Ishikawa (cell line): ENCODE measurements at regions not wholly inside any gene's neighbourhood (a gene's known extent, or its start where the extent isn't known, plus 50 kb on each side); places are given as distances from the start of the nearest gene placed in this dataset.

Experiments used
- CEBPB ChIP-seq: IDR thresholded peaks from 2 replicates; pipeline ENCODE4 v1.6.1; 2012
- CREB1 ChIP-seq: IDR thresholded peaks from 2 replicates; pipeline ENCODE4 v1.6.1; 2012; ENCODE audit warnings: low read depth
- EGR1 ChIP-seq: IDR thresholded peaks from 2 replicates; pipeline ENCODE4 v1.6.1; 2012
- EP300 ChIP-seq: IDR thresholded peaks from 2 replicates; pipeline ENCODE4 v1.6.1; 2012; ENCODE audit warnings: borderline replicate concordance
- FOXM1 ChIP-seq: IDR thresholded peaks from 2 replicates; pipeline ENCODE4 v1.6.1; 2012; ENCODE audit warnings: low read depth, borderline replicate concordance
- NFIC ChIP-seq: IDR thresholded peaks from 2 replicates; pipeline ENCODE4 v1.6.1; 2012
- RAD21 ChIP-seq: IDR thresholded peaks from 2 replicates; pipeline ENCODE4 v1.6.1; 2012; ENCODE audit warnings: low read depth
- REST ChIP-seq: IDR thresholded peaks from 2 replicates; pipeline ENCODE4 v1.6.1; 2012; ENCODE audit warnings: low read depth, mild to moderate bottlenecking
- TAF1 ChIP-seq: IDR thresholded peaks from 2 replicates; pipeline ENCODE4 v1.6.1; 2012; ENCODE audit warnings: low read depth, mild to moderate bottlenecking
- TCF12 ChIP-seq: IDR thresholded peaks from 2 replicates; pipeline ENCODE4 v1.6.1; 2012; ENCODE audit warnings: low read depth
- TEAD4 ChIP-seq: IDR thresholded peaks from 2 replicates; pipeline ENCODE4 v1.6.1; 2012
- YY1 ChIP-seq: IDR thresholded peaks from 2 replicates; pipeline ENCODE4 v1.6.1; 2012; ENCODE audit warnings: low read depth
- ZBTB7A ChIP-seq: IDR thresholded peaks from 2 replicates; pipeline ENCODE4 v1.6.1; 2012; ENCODE audit warnings: low read depth
- TF ChIP-seq, protein P1 (sequence below): IDR thresholded peaks from 2 replicates; pipeline ENCODE4 v1.6.1; 2012
- TF ChIP-seq, protein P2 (sequence below): IDR thresholded peaks from 2 replicates; pipeline ENCODE4 v1.6.1; 2012

DNA sequence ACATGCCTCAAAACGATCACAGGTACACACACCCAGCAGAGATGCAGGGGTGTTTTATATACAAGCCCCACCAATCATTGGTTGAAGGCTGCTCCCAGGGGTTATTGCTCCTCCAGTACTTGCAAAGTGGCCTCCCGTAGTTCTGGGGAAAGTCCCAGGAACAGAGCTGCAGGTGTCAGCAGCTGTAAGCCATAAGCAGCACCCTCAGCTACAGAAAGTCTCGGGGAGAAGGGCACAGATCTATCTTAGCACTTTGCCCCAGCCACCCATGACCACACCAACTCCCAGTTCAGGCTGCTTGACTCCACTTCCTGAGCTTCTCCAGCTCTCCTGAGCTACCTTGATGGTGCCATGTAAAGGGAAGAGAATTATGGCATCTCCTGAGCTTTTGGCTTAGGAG lies 222.7 kb upstream of the GJB5 start:
- TF ChIP-seq CREB1 (no peak), NFIC (no peak), EGR1 (no peak), FOXM1 (no peak), ZBTB7A (no peak), EP300 (no peak), TCF12 (no peak), TAF1 (no peak), CEBPB (no peak), YY1 (no peak), RAD21 (no peak), TEAD4 (no peak), REST (no peak)
- TF ChIP-seq, protein P1, sequence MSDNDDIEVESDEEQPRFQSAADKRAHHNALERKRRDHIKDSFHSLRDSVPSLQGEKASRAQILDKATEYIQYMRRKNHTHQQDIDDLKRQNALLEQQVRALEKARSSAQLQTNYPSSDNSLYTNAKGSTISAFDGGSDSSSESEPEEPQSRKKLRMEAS = no peak
- TF ChIP-seq, protein P2, sequence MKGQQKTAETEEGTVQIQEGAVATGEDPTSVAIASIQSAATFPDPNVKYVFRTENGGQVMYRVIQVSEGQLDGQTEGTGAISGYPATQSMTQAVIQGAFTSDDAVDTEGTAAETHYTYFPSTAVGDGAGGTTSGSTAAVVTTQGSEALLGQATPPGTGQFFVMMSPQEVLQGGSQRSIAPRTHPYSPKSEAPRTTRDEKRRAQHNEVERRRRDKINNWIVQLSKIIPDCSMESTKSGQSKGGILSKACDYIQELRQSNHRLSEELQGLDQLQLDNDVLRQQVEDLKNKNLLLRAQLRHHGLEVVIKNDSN = no peak

DNA sequence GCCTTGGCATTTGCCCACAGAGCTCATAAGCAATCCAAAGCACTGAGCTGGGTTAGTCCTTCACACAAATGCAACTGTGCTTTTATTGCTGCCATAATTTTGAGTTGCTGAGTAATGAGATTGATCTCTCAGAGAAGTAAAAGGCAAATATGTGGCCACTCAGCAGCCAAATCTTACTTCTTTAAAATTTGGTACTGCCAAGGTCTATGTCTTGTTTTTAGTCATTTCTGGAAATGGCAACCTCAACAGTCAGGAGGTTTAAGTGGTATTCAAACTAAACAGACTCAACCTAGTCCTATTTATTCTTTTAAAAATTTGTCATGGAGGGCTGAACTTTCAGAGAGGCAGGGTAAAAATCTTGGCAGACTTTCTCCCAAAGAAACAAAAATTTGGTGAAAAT lies 216.4 kb upstream of the GJB5 start:
- no peak for TF ChIP-seq ZBTB7A
- no peak for TF ChIP-seq EP300
- TF ChIP-seq TAF1 = no peak
- no peak for TF ChIP-seq YY1
- TF ChIP-seq CREB1 = no peak
- TF ChIP-seq CEBPB = no peak
- TF ChIP-seq REST = no peak
- TF ChIP-seq, protein P2 = no peak
- no peak for TF ChIP-seq EGR1
- TF ChIP-seq TCF12 = no peak
- TF ChIP-seq, protein P1 = no peak
- no peak for TF ChIP-seq NFIC

DNA sequence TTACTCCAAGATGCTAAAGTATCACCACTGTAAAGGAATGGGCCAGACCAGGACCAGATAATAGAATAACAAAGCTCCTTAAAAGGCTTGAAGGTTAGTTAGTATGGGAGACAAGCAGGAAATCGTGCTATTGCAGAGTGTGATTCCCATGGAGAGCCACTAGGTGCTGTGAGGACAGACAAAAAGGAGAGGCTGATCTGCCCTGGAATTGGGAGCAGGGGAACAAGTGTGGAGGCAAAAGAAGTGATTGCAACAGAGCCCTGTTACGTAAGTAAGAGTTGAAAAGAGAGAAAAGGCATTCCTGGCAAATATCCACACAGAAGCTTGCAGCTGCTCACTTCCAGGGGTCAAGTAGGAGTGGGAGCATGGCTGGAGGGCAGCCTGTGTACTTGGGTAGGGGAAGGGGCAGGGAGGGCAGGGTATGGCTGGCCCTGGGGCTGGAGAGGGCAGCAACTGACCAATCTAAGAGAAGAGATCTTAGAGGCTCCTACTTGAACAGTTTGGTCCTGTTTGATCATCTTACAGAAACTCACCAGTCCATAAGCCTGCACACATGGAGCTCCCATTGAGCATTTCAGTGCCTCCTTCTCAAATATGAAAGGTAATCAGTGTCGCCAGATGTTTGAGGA lies 207.7 kb upstream of the GJB5 start:
- TF ChIP-seq, protein P2 = no peak
- TF ChIP-seq EGR1 (no peak), CEBPB (no peak), REST (no peak), FOXM1 (no peak), EP300 (no peak), ZBTB7A (no peak), YY1 (no peak), TAF1 (no peak), TCF12 (no peak), CREB1 (no peak), NFIC (no peak), RAD21 (no peak)
- TF ChIP-seq, protein P1 = no peak

- TF ChIP-seq ZBTB7A = no peak
- TF ChIP-seq RAD21 = peak; percentile 22; the same call in 1 of the 2 replicates
- no peak for TF ChIP-seq EGR1
Measured at GRCh38 chr1:34549199-34549598, 205.6 kb upstream of the GJB5 start.
